CD4-positive, CD25-positive, alpha-beta regulatory T cell (primary cell): ENCODE measurements at regions not wholly inside any gene's neighbourhood (a gene's known extent, or its start where the extent isn't known, plus 50 kb on each side); places are given as distances from the start of the nearest gene placed in this dataset.

Source experiments
- ATAC-seq, 2 donors: fragments of 150-1000 bp; cut with Tn5 transposase; one replicate each; pipeline ENCODE4 v1.10.0; 2021; ENCODE audit warnings: low read depth in 2 of 2, moderate number of reproducible peaks in 2 of 2, moderate library complexity in 1 of 2
- DNase-seq, 3 donors: peaks; one replicate each; pipeline versions ENCODE4 v3.0.0 to v3.0.0-alpha.2; 2012 to 2022; ENCODE audit warnings: mixed read lengths in 1 of 3
- H3K27ac ChIP-seq: one replicate; pipeline ENCODE4 v1.7.0; 2013; ENCODE audit warnings: mild to moderate bottlenecking, low read length; ENCODE audit not compliant: insufficient read depth, poor library complexity, severe bottlenecking
- H3K27me3 ChIP-seq: one replicate; pipeline ENCODE4 v1.7.0; 2013; ENCODE audit warnings: low read length; ENCODE audit not compliant: control insufficient read depth, insufficient read depth
- H3K36me3 ChIP-seq: one replicate; pipeline ENCODE4 v1.7.0; 2013; ENCODE audit warnings: mild to moderate bottlenecking, low read length, moderate library complexity; ENCODE audit not compliant: control insufficient read depth, insufficient read depth
- H3K4me1 ChIP-seq: 2 replicates; pipeline ENCODE4 v1.7.0; 2013; ENCODE audit warnings: mild to moderate bottlenecking, low read length; ENCODE audit not compliant: insufficient read depth, control insufficient read depth, poor library complexity, severe bottlenecking
- H3K4me3 ChIP-seq: one replicate; pipeline ENCODE4 v1.7.0; 2013; ENCODE audit warnings: low read depth, mild to moderate bottlenecking, low read length, moderate library complexity
- H3K9me3 ChIP-seq, 2 experiments: 1 replicate in 1 of 2; 2 replicates in 1 of 2; pipeline ENCODE4 v1.7.0; 2013; ENCODE audit warnings: low read length in 2 of 2, mild to moderate bottlenecking in 1 of 2, moderate library complexity in 1 of 2; ENCODE audit not compliant: control insufficient read depth in 2 of 2
- H3K27ac Mint-ChIP-seq, 3 donors: one replicate each; pipeline ENCODE4 v1.8.0; 2020 to 2022; ENCODE audit warnings: mild to moderate bottlenecking in 3 of 3, mixed read lengths in 3 of 3, moderate library complexity in 2 of 3
- H3K27me3 Mint-ChIP-seq: one replicate; pipeline ENCODE4 v1.8.0; 2022; ENCODE audit warnings: mild to moderate bottlenecking, mixed read lengths
- H3K36me3 Mint-ChIP-seq: one replicate; pipeline ENCODE4 v1.8.0; 2020; ENCODE audit warnings: mixed read lengths
- H3K4me1 Mint-ChIP-seq, 4 donors: one replicate each; pipeline ENCODE4 v1.8.0; 2020 to 2022; ENCODE audit warnings: mixed read lengths in 4 of 4, mild to moderate bottlenecking in 1 of 4
- H3K4me3 Mint-ChIP-seq, 4 donors: one replicate each; pipeline ENCODE4 v1.8.0; 2020 to 2022; ENCODE audit warnings: mild to moderate bottlenecking in 4 of 4, mixed read lengths in 4 of 4, moderate library complexity in 3 of 4
- H3K9me3 Mint-ChIP-seq, 7 donors: one replicate each; pipeline ENCODE4 v1.8.0; 2020 to 2022; ENCODE audit warnings: mixed read lengths in 7 of 7, mild to moderate bottlenecking in 3 of 7, moderate library complexity in 2 of 7

DNA sequence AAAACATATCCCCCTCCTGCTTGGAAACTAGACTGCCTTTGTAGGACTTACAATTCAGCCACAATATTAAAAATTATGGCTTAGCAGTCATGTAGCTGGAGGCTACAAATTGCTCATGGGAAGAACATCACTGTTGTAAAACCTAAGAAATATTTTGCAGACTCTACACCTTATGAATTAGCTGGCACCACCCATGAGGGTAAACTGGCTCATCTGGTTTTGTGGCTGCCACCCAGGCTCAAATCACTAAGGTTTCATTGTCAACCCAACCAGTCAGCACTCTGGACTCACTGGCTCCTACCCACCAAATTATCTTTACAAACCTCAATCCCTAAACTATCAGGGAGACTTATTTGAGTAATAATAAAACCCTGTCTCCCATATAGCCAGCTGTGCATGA is 100.7 kb upstream of the OLFM3 start:
- Histone ChIP-seq H3K9me3 (no peaks in the 10 kb centered on the region), H3K36me3 (no peaks in the 10 kb centered on the region), H3K27ac (no peak overlapping the region), H3K4me1 (no peaks in the 10 kb centered on the region), H3K4me3 (no peak overlapping the region), H3K27me3 (no peaks in the 10 kb centered on the region)
- Mint-ChIP-seq H3K36me3 (no peaks in the 10 kb centered on the region), H3K4me3 (no peak overlapping the region), H3K27ac (no peak overlapping the region), H3K27me3 (no peaks in the 10 kb centered on the region), H3K9me3 (peaks cover 0 to 6% (median 1%) of the 10 kb centered on the region in 7 donors), H3K4me1 (no peaks in the 10 kb centered on the region)
- DNase-seq (no peak), ATAC-seq (no peak)

DNA sequence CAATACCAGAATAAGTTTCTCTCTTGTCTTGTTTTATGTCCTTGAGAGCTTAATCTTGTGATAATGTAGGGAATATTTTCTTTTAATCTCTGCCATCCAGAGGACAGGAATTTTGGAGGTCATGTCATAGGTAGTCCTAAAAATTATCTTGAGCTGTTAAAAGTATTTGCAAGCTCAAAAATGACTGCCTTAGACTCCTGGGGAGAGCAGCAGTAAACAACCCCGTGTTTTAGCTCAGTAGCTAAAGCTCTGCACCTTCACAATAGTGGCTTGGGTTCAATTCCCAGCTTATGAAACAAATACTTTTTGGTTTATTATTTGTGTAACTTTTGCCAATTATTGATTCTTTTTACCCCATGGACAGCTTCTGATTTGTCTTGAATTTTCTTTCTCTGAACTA is 99.4 kb upstream of the OLFM3 start:
- H3K27ac Mint-ChIP-seq: no peak overlapping the region
- Histone ChIP-seq H3K4me1 (no peaks in the 10 kb centered on the region), H3K36me3 (no peaks in the 10 kb centered on the region), H3K9me3 (no peaks in the 10 kb centered on the region), H3K27me3 (no peaks in the 10 kb centered on the region), H3K4me3 (no peak overlapping the region), H3K27ac (no peak overlapping the region)
- no peak for DNase-seq
- H3K9me3 Mint-ChIP-seq: peaks cover 0 to 6% (median 2%) of the 10 kb centered on the region in 7 donors
- H3K4me1 Mint-ChIP-seq: no peaks in the 10 kb centered on the region
- H3K4me3 Mint-ChIP-seq: no peak overlapping the region
- no peaks in the 10 kb centered on the region for H3K36me3 Mint-ChIP-seq
- no peak for ATAC-seq
- no peaks in the 10 kb centered on the region for H3K27me3 Mint-ChIP-seq

DNA sequence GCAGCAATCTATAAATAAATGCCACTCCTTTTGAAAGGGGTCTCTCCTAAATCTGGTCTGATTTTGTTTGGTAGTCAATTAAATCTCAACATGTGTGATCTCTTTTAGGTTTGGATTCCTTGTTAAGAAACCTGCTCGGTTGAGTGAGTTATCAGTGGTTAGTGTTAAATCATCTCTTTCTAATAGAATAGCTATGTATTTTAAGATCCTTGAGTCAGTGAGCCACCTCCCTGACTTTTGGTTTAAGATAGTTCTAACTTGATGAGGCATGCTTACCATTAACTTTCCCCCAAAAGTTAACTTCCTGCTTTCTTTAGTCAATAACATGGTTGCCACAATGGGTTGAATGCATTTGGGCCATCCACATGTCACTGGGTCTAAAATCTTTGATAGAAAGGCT is 93.1 kb upstream of the OLFM3 start:
- Histone ChIP-seq H3K36me3 (no peaks in the 10 kb centered on the region), H3K27ac (no peak overlapping the region), H3K4me3 (no peak overlapping the region), H3K9me3 (no peaks in the 10 kb centered on the region), H3K4me1 (no peaks in the 10 kb centered on the region), H3K27me3 (no peaks in the 10 kb centered on the region)
- no peak overlapping the region for H3K4me3 Mint-ChIP-seq
- DNase-seq: no peak
- H3K9me3 Mint-ChIP-seq: peaks cover 0 to 11% (median 3%) of the 10 kb centered on the region in 7 donors
- H3K36me3 Mint-ChIP-seq: no peaks in the 10 kb centered on the region
- ATAC-seq: no peak
- H3K4me1 Mint-ChIP-seq: no peaks in the 10 kb centered on the region
- no peaks in the 10 kb centered on the region for H3K27me3 Mint-ChIP-seq
- H3K27ac Mint-ChIP-seq: no peak overlapping the region

DNA sequence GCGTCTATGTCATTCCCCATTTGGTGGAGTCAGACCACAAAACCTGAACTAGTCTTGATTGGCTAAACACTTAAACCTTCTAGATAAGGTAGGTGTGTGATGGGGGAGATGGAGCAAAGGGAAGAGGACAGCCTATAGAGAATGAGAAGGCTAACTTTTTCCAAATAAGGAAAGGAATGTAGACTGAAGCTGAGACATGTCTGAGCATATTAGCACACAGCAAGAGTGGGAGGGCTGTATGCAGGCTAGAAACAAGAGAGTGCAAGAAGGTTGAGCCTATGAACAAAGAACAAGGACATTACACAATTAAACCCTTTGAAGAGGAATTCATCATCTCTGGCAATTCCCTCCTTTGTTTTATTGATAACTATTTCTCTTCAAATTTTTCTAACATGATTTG is 89.2 kb upstream of the OLFM3 start:
- Histone ChIP-seq H3K27me3 (no peaks in the 10 kb centered on the region), H3K4me3 (no peak overlapping the region), H3K36me3 (no peaks in the 10 kb centered on the region), H3K4me1 (no peaks in the 10 kb centered on the region), H3K27ac (no peak overlapping the region), H3K9me3 (no peaks in the 10 kb centered on the region)
- Mint-ChIP-seq H3K4me1 (no peaks in the 10 kb centered on the region), H3K4me3 (no peak overlapping the region), H3K36me3 (no peaks in the 10 kb centered on the region), H3K9me3 (peaks cover 0 to 11% (median 4%) of the 10 kb centered on the region in 7 donors), H3K27me3 (no peaks in the 10 kb centered on the region), H3K27ac (no peak overlapping the region)
- DNase-seq (no peak), ATAC-seq (no peak)

DNA sequence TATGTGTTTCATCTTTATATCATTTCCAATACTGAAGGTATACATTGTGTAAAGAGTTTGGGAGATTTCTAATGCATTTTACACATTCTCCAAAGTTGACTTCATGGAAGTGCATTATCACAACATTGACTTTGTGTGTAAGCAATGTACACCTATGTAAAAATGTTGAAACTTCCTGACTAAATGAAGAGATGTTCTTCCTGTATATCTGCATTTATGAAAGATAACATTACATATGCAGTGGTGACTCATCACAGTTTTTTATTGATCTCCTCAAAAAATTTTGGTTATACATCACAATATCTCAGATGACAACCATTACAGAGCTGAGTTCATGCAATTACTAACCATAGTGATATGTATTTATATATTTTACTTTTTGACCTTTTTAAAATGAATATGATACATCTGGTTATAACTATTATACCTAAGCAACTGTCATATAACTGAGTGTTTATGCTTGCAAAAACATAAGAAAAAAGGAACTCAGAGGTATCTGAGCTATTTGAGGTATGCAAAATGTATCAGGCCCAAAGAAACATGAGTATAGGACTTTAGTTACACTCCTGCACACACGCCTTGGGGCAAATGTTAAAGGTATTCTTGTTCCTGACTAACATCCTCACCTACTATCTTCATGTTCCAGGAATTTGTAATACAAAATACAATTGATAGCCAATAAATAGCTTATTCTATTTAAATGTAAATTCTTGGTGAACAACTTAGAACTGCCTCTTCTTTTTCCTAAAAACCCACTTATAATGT is 88.2 kb upstream of the OLFM3 start:
- H3K27ac ChIP-seq: no peak overlapping the region
- no peaks in the 10 kb centered on the region for H3K27me3 Mint-ChIP-seq
- peaks cover 0 to 11% (median 4%) of the 10 kb centered on the region in 7 donors for H3K9me3 Mint-ChIP-seq
- H3K4me1 ChIP-seq: no peaks in the 10 kb centered on the region
- no peak for ATAC-seq
- H3K9me3 ChIP-seq: no peaks in the 10 kb centered on the region
- H3K36me3 Mint-ChIP-seq: no peaks in the 10 kb centered on the region
- H3K27ac Mint-ChIP-seq: no peak overlapping the region
- no peaks in the 10 kb centered on the region for H3K36me3 ChIP-seq
- DNase-seq: no peak
- no peak overlapping the region for H3K4me3 ChIP-seq
- H3K4me1 Mint-ChIP-seq: no peaks in the 10 kb centered on the region
- H3K27me3 ChIP-seq: no peaks in the 10 kb centered on the region
- H3K4me3 Mint-ChIP-seq: no peak overlapping the region

DNA sequence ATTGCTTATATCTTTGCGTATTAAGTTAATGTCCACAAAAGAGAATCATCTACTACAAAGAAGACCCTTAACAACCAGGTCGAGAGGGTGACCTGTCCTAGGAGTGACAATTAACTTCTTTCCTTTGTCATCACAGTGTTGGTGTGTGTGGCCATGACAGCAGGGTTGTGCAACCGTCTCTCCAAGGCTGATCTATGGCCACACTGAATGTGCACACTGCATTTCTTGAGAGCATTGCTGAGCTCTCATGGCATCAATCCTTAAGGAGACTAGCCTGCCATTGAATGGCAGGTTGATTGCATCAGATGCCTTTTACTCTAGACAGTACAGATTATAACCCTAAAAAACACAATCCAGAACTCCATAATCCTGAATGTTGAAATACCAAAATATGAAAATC is 86.5 kb upstream of the OLFM3 start:
- no peak for ATAC-seq
- Histone ChIP-seq H3K27me3 (no peaks in the 10 kb centered on the region), H3K4me1 (no peaks in the 10 kb centered on the region), H3K36me3 (no peaks in the 10 kb centered on the region), H3K9me3 (no peaks in the 10 kb centered on the region), H3K27ac (no peak overlapping the region), H3K4me3 (no peak overlapping the region)
- Mint-ChIP-seq H3K36me3 (no peaks in the 10 kb centered on the region), H3K4me1 (no peaks in the 10 kb centered on the region), H3K27ac (no peak overlapping the region), H3K9me3 (peaks cover 0 to 12% (median 4%) of the 10 kb centered on the region in 7 donors), H3K27me3 (no peaks in the 10 kb centered on the region), H3K4me3 (no peak overlapping the region)
- no peak for DNase-seq

DNA sequence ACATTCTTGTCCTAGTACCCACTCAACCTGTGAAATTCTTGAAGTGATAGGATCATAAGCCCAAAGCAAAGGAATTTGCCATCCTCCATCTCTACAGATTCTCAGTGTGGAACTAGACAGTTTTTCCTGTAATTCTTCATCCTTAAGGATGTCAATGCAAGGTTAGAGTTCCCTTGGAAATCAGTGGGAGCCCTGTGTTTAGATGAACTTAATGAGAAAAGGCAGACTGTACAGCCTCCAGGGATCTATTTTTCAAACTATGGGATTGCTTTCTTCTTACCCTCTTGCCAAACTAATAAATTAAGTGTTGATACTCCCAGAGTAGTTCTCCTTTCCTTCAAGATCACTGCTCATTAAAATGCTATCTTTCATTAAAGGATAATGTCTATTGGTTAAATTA is 78.1 kb upstream of the OLFM3 start:
- peaks cover 0 to 11% (median 4%) of the 10 kb centered on the region in 7 donors for H3K9me3 Mint-ChIP-seq
- H3K27ac ChIP-seq: no peak overlapping the region
- no peaks in the 10 kb centered on the region for H3K9me3 ChIP-seq
- DNase-seq: no peak
- no peak for ATAC-seq
- H3K4me1 ChIP-seq: no peaks in the 10 kb centered on the region
- no peaks in the 10 kb centered on the region for H3K4me1 Mint-ChIP-seq
- no peak overlapping the region for H3K4me3 Mint-ChIP-seq
- H3K36me3 Mint-ChIP-seq: no peaks in the 10 kb centered on the region
- H3K27ac Mint-ChIP-seq: no peak overlapping the region
- H3K36me3 ChIP-seq: no peaks in the 10 kb centered on the region
- no peaks in the 10 kb centered on the region for H3K27me3 ChIP-seq
- no peak overlapping the region for H3K4me3 ChIP-seq
- H3K27me3 Mint-ChIP-seq: no peaks in the 10 kb centered on the region

DNA sequence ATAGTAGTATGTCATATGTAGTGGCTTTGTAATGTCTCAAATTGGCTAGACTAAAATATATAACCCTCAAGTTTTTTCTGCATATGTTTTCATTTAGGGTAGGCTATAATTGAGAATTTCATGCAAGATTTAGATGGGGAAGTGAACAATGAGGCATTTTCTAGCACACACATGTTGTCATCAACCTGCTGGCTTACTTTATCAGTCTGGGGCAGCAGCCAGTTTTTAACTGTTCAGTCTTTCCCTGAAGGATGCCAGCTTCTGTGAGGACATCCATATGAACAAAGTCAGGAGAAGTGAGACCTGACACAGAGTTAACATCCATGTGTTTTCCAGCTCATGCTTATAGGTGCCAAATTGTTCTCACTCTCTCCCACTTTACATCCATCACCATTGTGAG is 74.7 kb upstream of the OLFM3 start:
- no peaks in the 10 kb centered on the region for H3K27me3 Mint-ChIP-seq
- Histone ChIP-seq H3K4me1 (no peaks in the 10 kb centered on the region), H3K9me3 (no peaks in the 10 kb centered on the region), H3K4me3 (no peak overlapping the region), H3K36me3 (no peaks in the 10 kb centered on the region), H3K27ac (no peak overlapping the region), H3K27me3 (no peaks in the 10 kb centered on the region)
- DNase-seq: no peak
- no peak overlapping the region for H3K4me3 Mint-ChIP-seq
- no peak overlapping the region for H3K27ac Mint-ChIP-seq
- peaks cover 2 to 14% (median 4%) of the 10 kb centered on the region in 7 donors for H3K9me3 Mint-ChIP-seq
- H3K36me3 Mint-ChIP-seq: no peaks in the 10 kb centered on the region
- no peak for ATAC-seq
- no peaks in the 10 kb centered on the region for H3K4me1 Mint-ChIP-seq
